GM18867 (cell line): ENCODE measurements at regions not wholly inside any gene's neighbourhood (a gene's known extent, or its start where the extent isn't known, plus 50 kb on each side); places are given as distances from the start of the nearest gene placed in this dataset.

Experiments
- ATAC-seq: cut with Tn5 transposase; IDR thresholded peaks from one replicate; pipeline ENCODE4 v1.9.1; 2021; ENCODE audit warnings: mild to moderate bottlenecking, moderate library complexity; ENCODE audit not compliant: unreplicated experiment

DNA sequence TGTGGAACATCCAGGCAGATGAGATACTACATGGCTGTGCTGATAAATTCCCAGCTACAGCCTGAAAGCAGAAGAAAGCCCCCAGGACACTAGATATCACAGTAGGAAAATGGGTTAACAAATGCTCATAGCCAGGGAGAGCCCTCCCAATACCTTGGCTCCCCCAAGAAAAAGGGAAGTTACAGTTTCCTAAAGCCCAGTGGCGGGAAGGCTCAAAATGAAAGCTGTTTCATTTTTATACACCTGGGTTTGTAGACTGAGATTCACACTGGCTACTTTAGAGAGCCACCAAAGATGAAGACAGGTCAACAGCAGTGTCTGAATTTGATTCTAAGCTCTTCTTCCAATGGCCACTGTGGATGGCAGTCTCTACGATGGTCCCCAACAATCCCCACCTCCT is 55.0 kb upstream of the TOPAZ1 start:
- ATAC-seq: no peak
